HFF-Myc (cell line): ENCODE measurements at regions not wholly inside any gene's neighbourhood (a gene's known extent, or its start where the extent isn't known, plus 50 kb on each side); places are given as distances from the start of the nearest gene placed in this dataset.
A peak's percentile ranks its signal among the peaks of the same experiment; 100 is the strongest.
"Not testable (repeated sequence)": the region's sequence is repeated elsewhere in the genome, so short reads cannot be mapped to it uniquely, and the experiment has no call there.

Experiments
- DNase-seq: peaks from one replicate; pipeline ENCODE4 v3.0.0-alpha.2; 2011; ENCODE audit warnings: low read depth; ENCODE audit errors: extremely low read depth
- H3K4me3 ChIP-seq: replicated peaks from 2 replicates; pipeline ENCODE4 v1.5.1; 2011; ENCODE audit warnings: low read depth, mild to moderate bottlenecking, control low read depth, low read length
- TF ChIP-seq, protein P1 (sequence below): IDR thresholded peaks from 2 replicates; pipeline ENCODE4 v1.5.1; 2012; ENCODE audit warnings: mild to moderate bottlenecking, low read depth, low read length, control low read depth; ENCODE audit errors: missing control alignments

GRCh38 chr2:188032306-188032705 lies 259.4 kb upstream of the GULP1 start:
- no peak overlapping the region for H3K4me3 ChIP-seq
- TF ChIP-seq, protein P1, sequence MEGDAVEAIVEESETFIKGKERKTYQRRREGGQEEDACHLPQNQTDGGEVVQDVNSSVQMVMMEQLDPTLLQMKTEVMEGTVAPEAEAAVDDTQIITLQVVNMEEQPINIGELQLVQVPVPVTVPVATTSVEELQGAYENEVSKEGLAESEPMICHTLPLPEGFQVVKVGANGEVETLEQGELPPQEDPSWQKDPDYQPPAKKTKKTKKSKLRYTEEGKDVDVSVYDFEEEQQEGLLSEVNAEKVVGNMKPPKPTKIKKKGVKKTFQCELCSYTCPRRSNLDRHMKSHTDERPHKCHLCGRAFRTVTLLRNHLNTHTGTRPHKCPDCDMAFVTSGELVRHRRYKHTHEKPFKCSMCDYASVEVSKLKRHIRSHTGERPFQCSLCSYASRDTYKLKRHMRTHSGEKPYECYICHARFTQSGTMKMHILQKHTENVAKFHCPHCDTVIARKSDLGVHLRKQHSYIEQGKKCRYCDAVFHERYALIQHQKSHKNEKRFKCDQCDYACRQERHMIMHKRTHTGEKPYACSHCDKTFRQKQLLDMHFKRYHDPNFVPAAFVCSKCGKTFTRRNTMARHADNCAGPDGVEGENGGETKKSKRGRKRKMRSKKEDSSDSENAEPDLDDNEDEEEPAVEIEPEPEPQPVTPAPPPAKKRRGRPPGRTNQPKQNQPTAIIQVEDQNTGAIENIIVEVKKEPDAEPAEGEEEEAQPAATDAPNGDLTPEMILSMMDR = no peak
- no peak for DNase-seq

GRCh38 chr2:188032786-188033185 lies 258.9 kb upstream of the GULP1 start:
- TF ChIP-seq, protein P1 = no peak
- no peak overlapping the region for H3K4me3 ChIP-seq

GRCh38 chr2:188033240-188033639 lies 258.4 kb upstream of the GULP1 start:
- not testable (repeated sequence) for DNase-seq, H3K4me3 ChIP-seq

More at GRCh38 chr2:188032786-188033185, 258.9 kb upstream of the GULP1 start:
- DNase-seq = no peak

DNA sequence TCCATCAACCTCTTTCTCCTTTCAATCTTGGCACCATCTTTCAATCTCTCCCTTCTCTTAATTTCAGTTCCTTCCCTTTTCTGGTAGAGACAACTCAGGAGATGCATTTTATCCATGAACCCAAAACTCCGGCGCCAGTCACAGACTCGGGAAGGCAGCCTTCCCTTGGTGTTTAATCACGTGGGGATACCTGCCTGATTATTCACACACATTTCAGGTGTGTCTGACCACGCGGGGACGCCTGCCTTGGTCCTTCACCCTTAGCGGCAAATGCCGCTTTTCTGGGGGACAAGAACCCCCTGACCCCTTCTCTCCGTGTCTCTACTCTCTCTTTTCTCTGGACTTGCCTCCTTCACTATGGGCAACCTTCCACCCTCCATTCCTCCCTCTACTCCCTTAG lies 257.6 kb upstream of the GULP1 start:
- DNase-seq, H3K4me3 ChIP-seq: not testable (repeated sequence)

GRCh38 chr2:188035377-188035776 lies 256.3 kb upstream of the GULP1 start:
- H3K4me3 ChIP-seq, DNase-seq: not testable (repeated sequence)

DNA sequence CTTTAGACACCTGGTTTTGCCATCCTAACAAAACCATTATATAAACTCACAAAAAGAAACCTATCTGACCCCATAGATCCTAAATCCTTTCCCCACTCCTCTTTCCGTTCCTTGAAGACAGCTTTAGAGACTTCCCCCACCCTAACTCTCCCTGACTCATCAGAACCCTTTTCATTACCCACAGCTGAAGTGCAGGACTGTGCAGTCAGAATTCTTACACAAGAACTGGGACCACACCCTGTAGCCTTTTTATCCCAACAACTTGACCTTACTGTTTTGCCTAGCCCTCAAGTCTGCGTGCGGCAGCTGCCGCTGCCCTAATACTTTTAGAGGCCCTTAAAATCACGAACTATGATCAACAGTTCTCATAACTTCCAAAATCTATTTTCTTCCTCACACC lies 254.9 kb upstream of the GULP1 start:
- not testable (repeated sequence) for H3K4me3 ChIP-seq, DNase-seq

- H3K4me3 ChIP-seq = no peak overlapping the region
- no peak for DNase-seq
- TF ChIP-seq, protein P1 = no peak
Observed at GRCh38 chr2:188039307-188039706, 252.4 kb upstream of the GULP1 start.

DNA sequence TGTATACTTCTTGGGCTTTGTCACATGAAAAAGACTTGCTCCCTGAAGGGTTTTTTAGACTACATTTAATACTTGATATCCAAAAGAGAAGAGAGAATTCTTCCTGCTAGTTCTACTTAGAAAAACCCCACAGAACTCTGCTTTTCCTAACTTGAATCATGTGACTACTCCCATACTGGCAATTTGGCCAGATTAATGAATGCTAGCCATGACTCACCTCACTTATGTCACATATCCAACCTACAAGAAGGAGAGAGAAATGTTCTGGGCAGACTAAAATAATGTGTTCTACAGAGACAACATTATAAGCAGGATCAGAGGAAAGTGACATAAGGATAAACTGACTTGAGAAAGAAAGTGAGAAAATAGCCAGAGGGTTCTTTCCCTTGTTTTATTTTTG lies 249.3 kb upstream of the GULP1 start:
- TF ChIP-seq, protein P1 = no peak
- H3K4me3 ChIP-seq = no peak overlapping the region
- peak; percentile 9 for DNase-seq

- no peak for DNase-seq
- H3K4me3 ChIP-seq = no peak overlapping the region
- TF ChIP-seq, protein P1 = no peak
Observed at GRCh38 chr2:188045016-188045415, 246.7 kb upstream of the GULP1 start.
